EL (cell line): ENCODE measurements at regions not wholly inside any gene's neighbourhood (a gene's known extent, or its start where the extent isn't known, plus 50 kb on each side); places are given as distances from the start of the nearest gene placed in this dataset.
"Not testable (repeated sequence)": the region's sequence is repeated elsewhere in the genome, so short reads cannot be mapped to it uniquely, and the experiment has no call there.

ENCODE experiments used
- DNase-seq: peaks from one replicate; pipeline ENCODE4 v3.0.0-alpha.2; 2016

DNA sequence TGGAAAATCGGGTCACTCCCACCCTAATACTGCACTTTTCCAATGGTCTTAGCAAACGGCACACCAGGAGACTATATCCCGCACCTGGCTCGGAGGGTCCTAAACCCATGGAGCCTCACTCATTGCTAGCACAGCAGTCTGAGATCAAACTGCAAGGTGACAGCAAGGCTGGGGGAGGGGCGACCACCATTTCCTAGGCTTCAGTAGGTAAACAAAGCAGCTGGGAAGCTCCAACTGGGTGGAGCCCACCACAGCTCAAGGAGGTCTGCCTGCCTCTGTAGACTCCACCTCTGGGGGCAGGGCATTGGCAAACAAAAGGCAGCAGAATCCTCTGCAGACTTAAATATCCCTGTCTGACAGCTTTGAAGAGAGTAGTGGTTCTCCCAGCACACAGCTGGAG, 109.0 kb upstream of the DEFB108B start:
- not testable (repeated sequence) for DNase-seq

DNA sequence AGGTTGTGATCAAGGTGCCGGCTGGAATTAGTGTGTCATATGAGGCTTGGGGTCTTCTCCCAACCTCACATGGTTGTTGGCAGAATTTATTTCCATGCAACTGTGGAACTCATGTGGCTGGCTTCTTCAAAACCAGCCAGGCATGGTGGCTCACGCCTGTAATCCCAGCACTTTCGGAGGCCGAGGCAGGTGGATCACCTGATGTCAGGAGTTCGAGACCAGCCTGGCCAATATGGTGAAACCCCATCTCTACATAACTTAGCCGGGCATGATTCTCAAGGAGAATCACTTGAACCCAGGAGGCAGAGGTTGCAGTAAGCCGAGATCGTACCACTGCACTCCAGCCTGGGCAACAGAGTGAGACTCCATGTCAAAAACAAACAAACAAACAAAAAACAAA, 102.3 kb upstream of the DEFB108B start:
- DNase-seq, result not testable (repeated sequence)

DNA sequence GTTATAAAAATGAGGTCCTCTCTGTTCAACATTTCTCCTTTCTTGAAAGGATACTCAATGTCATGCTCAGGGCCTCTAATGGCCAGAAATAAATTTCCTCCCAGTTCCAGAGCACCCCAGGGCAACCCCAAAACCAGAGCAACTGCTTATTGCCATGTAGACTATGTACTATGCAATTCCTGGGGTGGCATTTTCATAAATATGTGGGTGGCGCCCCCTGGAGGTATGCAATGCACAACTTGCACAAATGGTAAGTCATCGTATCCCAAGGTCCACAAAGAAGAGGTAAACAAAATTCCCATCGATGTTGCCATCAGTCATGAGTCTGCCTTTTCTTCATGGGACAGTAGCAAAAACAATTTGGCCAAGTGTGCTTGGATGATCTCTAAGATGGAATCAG, 98.6 kb upstream of the DEFB108B start:
- DNase-seq, result not testable (repeated sequence)

DNA sequence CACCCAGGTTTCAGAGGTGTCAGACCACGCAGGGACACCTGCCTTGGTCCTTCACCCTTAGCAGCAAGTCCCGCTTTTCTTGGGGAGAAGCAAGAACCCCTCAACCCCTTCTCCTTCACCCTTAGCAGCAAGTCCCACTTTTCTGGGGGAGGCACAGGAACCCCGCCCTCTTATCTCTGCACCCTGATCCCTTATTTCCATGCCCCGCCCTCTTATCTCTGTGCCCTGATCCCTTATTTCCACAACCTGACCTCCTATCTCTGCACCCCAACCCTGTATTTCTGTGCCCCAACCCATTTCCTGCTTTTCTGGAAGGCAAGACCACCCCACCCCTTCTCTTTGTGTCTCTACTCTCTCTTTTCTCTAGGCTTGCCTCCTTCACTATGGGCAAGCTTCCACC, 94.7 kb upstream of the DEFB108B start:
- DNase-seq, result not testable (repeated sequence)

DNA sequence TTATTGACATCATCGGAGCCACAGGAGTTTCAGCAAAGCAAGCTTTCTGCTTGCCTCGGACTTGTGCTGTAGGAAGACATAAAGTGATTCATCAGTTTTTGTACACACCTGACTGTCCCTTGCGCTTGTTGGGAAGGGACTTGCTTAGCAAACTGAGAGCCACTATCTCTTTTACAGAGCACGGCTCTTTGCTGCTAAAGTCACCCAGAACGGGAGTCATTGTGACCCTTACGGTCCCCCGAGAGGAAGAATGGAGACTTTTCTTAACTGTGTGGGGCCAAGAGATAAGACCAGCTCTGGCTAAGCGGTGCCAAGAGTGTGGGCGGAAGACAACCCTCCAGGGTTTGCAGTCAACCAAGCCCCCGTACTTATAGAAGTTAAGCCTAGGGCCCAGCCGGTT, 89.6 kb upstream of the DEFB108B start:
- DNase-seq, result not testable (repeated sequence)

DNA sequence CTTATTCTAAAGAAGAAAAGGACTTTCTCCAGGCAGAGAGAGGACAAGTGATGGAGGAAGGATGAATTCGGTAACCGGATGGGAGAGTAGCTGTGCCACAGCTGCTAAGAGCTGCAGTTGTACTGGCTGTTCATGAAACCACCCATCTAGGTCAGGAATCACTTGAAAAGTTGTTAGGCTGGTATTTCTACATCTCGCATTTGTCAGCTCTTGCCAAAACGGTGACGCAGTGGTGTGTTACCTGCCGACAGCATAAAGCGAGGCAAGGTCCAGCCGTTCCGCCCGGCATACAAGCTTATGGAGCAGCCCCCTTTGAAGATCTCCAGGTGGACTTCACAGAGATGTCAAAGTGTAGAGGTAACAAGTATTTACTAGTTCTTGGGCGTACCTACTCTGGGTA, 87.3 kb upstream of the DEFB108B start:
- not testable (repeated sequence) for DNase-seq

DNA sequence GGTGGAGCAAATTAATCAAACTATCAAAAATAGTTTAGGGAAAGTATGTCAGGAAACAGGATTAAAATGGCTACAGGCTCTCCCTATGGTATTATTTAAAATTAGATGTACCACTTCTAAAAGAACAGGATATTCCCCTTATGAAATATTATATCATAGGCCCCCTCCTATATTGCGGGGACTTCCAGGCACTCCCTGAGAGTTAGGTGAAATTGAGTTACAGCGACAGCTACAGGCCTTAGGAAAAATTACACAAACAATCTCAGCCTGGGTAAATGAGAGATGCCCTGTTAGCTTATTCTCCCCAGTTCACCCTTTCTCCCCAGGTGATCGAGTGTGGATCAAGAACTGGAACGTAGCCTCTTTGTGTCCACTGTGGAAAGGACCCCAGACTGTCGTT, 86.7 kb upstream of the DEFB108B start:
- not testable (repeated sequence) for DNase-seq

DNA sequence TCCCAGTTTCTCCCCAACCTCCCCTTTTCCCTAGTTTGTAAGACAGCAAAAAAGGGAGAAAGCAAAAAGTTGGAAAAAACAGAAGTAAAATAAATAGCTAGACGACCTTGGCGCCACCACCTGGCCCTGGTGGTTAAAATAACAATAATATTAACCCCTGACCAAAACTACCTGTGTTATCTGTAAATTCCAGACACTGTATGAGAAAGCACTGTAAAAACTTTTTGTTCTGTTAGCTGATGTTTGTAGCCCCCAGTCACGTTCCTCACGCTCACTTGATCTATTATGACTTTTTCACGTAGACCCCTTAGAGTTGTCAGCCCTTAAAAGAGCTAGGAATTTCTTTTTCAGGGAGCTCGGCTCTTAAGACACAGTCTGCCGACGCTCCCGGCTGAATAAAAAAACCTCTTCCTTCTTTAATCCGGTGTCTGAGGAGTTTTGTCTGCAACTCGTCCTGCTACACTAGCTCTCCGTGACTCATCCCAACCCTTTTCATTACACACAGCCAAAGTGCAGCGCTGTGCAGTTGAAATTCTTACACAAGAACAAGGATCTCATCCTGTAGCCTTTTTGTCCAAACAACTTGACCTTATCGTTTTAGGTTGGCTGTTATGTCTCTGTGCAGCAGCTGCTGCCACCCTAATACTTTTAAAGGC, 83.9 kb upstream of the DEFB108B start:
- DNase-seq, result peak; percentile 2

DNA sequence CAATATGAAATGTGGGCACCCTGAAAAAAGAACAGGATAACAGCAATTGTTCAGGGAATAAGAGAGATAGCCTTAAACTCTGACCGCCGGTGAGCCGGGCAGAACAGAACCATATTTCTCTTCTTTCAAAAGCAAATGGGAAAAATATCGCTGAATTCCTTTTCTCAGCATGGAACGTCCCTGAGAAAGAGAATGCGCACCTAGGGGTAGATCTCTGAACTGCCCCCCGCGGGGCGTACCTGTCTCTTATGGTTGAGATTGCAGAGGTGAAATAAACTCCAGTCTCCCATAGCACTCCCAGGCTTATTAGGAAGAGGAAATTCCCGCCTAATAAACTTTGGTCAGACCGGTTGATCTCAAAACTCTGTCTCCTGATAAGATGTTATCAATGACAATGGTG, 82.1 kb upstream of the DEFB108B start:
- DNase-seq, result not testable (repeated sequence)

DNA sequence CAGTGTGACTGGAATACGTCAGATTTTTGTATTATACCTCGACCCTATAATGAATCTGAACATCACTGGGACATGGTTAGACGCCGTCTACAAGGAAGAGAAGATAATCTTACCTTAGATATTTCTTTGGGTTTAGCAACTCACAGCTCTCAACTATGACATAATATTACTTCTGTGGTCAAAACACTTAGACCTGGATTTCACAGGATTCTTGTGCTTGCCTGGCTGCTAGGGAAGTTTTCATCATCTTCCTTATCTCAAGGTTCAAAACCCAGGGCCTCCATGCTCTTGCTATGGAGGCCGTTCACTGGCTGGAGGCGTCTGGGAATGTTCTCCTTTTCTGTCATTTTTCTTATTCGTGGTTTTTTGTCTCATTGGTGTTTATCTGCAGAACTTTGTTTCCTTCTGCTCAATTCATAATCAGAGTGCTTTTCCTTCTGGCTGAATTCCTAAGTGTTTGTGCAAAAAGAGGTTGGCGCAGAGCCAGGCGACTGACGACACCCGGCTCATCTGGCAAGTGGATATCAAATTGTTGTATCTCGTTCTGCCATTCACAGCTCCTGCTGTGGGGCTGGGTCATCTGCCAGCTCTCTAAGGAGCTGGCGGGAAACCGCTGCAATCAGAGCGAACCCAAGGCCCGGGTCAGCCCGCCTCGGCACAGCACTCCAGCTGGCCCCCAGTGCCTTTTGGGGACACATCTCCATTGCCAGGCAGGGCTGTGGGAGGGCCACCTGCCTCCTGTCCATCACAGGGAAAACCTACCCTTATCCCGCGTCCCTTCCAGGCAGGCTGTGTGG, 68.1 kb upstream of the DEFB108B start:
- DNase-seq, result not testable (repeated sequence)

DNA sequence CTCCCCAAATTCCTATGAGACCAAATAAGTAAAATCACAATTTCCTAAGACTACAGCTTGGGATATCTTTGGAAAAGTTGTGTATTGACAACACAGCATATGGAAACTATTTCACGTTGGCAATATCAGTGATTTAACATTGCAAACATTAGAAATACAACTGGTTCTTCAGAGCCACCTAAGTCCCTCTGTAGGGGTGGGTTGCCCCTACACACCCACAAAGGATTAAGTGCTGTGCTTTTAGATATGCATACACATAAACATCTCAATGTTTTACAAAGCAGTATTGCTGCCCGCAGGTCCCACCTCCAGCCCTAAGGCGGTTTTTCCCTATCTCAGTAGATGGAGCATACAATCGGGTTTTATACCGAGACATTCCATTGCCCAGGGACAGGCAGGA, 66.0 kb upstream of the DEFB108B start:
- DNase-seq, result not testable (repeated sequence)

DNA sequence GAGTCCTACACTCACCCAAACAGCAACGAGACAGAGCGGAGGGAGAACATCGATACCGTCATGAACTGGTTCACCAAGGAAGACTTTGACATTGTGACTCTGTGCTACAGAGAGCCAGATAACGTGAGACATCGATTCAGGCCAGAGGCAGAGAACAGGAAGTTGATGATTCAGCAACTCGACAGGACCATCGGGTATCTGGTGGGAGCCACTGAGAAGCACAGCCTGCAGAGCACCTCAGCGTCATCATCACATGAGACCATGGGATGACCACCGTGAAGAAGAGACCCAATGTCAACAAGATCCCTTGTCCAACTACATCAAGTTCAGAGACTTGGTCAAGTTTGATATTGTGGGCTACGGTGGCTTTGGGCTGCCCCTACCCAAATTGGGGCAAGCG, 60.8 kb upstream of the DEFB108B start:
- not testable (repeated sequence) for DNase-seq

DNA sequence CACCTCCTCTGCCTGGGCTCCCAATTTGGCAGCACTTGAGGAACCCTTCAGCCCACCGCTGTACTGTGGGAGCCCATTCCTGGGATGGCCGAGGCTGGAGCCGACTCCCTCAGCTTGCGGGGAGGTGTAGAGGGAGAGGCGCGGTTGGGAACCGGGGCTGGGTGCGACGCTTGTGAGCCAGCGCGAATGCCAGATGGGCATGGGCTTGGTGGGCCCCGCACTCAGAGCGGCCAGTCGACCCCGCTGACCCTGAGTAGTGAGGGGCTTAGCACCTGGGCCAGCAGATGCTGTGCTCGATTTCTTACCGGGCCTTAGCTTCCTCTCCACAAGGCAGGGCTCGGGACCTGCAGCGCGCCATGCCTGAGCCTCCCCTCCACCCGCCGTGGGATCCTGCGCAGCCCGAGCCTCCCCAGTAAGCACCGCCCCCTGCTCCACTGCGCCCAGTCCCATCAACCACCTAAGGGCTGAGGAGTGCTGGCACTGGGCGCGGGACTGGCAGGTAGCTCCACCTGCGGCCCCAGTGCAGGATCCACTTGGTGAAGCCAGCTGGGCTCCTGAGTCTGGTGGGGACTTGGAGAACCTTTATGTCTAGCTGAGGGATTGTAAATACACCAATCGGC, 58.3 kb upstream of the DEFB108B start:
- no peak for DNase-seq

DNA sequence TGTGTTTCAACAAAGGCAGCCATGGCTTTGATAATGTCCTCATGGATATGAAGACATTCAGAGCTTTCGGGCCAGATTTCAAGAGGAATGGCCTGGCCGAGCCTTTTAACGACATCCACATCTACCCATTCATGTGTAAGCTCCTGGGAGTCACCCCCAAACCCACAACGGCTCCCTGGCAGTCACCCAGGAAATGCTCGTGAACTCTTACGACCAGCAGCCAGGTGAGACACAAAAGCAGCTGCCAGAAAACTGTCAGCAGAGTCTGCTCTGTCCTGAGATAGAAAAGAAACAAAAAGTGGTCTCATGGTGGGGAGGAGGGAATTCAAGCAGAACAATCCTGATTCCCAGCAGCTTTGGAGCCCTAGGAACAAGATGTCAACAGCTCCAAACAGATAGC, 52.9 kb upstream of the DEFB108B start:
- DNase-seq, result not testable (repeated sequence)

DNA sequence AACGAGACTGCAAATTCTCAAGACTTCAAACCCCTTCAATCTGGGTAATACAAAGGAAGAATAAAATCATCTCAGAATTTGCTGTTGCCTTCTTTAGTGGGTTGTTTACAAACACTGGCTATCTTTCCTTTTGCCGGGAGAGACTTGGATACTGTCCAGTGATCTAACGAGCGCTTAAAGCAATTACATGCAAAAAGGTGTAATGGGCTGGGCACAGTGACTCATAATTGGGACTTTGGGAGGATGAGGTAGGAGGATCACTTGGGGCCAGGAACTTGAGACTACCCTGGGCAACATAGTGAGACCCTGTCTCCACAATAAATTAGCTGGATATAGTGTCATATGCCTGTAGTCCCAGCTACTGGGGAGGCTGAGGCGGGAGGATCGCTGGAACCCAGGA, 52.2 kb upstream of the DEFB108B start:
- not testable (repeated sequence) for DNase-seq

DNA sequence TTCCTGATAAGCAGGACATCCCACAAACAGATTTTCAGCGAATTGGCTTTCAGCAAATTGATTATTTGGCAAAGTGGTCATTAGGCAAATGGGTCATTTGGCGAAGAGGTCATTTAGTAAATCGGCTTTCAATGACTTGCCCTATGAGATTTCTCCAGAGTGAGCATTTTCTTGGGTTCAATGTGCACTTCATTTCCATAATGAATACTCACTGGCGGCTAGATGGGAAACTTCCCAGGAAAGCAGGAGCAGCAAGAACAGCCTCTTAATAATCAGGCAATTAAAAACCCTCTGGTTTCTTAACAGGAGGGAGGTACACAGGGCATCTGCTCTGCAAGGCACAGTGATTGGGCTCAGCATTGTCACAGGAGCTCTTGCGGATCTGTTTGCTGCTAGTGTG, 51.5 kb upstream of the DEFB108B start:
- not testable (repeated sequence) for DNase-seq

DNA sequence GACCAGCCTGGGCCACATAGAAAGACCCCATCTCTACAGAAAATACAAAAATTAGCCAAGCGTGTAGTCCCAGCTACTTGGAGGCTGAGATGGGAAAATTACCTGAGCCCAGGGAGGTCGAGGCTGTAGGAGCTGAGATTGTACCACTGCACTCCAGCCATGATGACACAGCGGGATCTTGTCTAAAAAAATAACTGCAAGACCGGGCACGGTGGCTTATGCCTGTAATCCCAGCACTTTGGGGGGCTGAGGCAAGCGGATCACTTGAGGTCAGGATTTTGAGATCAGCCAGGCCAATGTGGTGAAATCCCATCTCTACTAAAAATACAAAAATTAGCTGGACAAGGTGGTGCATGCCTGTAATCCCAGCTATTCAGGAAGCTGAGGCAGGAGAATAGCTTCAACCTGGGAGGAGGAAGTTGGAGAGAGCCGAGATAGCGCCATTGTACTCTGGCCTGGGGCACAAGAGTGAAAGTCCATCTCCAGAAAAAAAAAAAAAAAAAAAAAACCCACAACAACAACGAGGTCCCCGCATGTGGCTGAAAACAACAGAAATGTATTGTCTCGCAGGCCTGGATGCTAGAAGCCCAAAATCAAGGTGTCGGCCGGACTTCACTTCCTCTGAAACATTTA, 50.7 kb upstream of the DEFB108B start:
- DNase-seq, result not testable (repeated sequence)

DNA sequence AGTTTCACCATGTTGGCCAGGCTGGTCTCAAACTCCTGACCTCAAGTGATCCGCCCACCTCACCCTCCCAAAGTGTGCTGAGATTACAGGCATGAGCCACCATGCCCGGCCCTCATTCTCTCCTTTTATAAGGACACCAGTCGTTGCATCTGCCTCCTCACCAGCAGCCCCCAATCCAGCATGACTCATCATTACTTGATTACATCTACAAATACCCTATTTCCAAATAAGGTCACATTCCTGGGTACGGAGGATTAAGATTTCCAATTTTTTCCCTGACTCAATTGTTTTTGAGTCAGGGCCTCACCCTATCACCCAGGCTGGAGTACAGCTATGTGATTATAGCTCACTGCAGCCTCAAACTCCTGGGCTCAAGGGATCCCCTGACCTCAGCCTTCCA, 49.8 kb upstream of the DEFB108B start:
- peak; percentile 81 for DNase-seq
